ENCODE measurements at regions not wholly inside any gene's neighbourhood (a gene's known extent, or its start where the extent isn't known, plus 50 kb on each side); places are given as distances from the start of the nearest gene placed in this dataset.

DNA sequence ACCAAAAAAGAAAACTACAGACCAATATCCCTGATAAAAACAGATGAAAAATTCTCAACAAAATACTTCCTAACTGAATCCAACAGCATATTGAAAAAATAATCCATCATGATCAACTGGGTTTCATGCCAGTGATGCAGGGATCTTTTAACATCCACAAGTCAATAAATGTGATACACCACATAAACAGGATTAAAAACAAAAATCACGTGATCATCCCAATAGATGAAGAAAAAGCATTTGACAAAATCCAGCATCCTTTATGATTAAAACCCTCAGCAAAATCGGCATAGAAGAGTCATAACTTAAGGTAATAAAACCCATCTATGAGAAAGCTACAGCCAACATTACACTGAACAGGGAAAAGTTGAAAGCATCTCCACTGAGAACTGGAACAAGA lies 107.5 kb downstream of the DCLK3 start:
- no peaks in the 10 kb centered on the region for H4K20me1 ChIP-seq (ENCODE audit: insufficient read depth, low read length)
- H3K27me3 ChIP-seq (ENCODE audit: control insufficient read depth in 1 of 2, insufficient read depth in 2 of 2, low read length in 2 of 2), result no peaks in the 10 kb centered on the region
- no peak overlapping the region for H3K27ac ChIP-seq (ENCODE audit: extremely low read length, insufficient read depth, low read length)
- H3K9me3 ChIP-seq (ENCODE audit: low read length), result no peaks in the 10 kb centered on the region
- POLR2A ChIA-PET, result no interaction called here
- H2AFZ ChIP-seq (ENCODE audit: low read length), result no peak overlapping the region
- H3K9ac ChIP-seq (ENCODE audit: insufficient read depth, low read depth, low read length), result no peak overlapping the region
- TF ChIP-seq RAD51 (IDR thresholded peaks at IDR 0.05; ENCODE audit: borderline replicate concordance) (peak; percentile 57; the same call in 1 of the 2 replicates), ZFYVE20 (CRISPR knock-in tag; IDR thresholded peaks at IDR 0.05; ENCODE audit: borderline replicate concordance, low read depth) (no peak)
- in situ Hi-C loops (cut with HindIII; ENCODE audit: extremely low pct_ligation_motif_present, low pct_unique_long_range_greater_than_20kb) (no loop called here), intact Hi-C loops (cut with micrococcal nuclease; ENCODE audit: unreplicated experiment) (no loop called here)
- H3K79me2 ChIP-seq (ENCODE audit: insufficient read depth, low read length), result no peaks in the 10 kb centered on the region
- BruUV-seq (replicated peaks), result no TSS peak
- H3K4me1 ChIP-seq (ENCODE audit: insufficient read depth, low read length), result no peaks in the 10 kb centered on the region
- H3K4me2 ChIP-seq (ENCODE audit: low read depth, low read length), result no peak overlapping the region
- no peak overlapping the region for H3K4me3 ChIP-seq (replicated peaks in 1 of 3; ENCODE audit: insufficient read depth in 1 of 3, low read depth in 2 of 3, low read length in 3 of 3)
- FAIRE-seq (no peak), ATAC-seq (no peak), DNase-seq (ENCODE audit: low spot score) (no peak)
- CTCF ChIA-PET (ENCODE audit: low intra/inter-chr PET ratio, low total read pairs), result no interaction called here
- H3K36me3 ChIP-seq (replicated peaks in 1 of 2; ENCODE audit: control insufficient read depth in 1 of 2, insufficient read depth in 2 of 2, low read length in 2 of 2), result no peaks in the 10 kb centered on the region
- 0% methylated on average over 2 of the region's 2 CpGs for WGBS (ENCODE audit: low lambda C conversion rate)

DNA sequence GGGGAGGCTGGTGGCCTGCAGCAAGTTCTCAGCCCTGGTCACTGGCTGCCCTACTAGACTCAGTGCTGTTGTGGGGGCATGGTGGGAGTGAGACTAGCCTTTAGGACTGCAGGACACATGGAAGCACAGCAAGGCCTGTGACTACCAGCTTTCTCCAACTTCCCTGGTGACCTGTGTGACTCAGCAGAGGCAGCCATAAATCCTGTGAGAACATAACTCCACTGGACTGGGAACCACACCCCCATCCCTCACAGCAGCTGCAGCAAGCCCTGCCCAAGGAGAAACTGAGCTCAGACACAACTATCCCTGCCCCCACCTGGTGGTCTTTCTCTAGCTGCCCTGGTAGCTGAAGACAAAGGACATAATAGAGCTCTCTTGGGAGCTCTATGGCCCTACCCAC lies 111.3 kb downstream of the DCLK3 start:
- no peaks in the 10 kb centered on the region for H4K20me1 ChIP-seq (ENCODE audit: insufficient read depth, low read length)
- ATAC-seq (no peak), DNase-seq (ENCODE audit: low spot score) (no peak), FAIRE-seq (no peak)
- TF ChIP-seq HDAC6 (IDR thresholded peaks at IDR 0.05; ENCODE audit: low read depth, low read length), result no peak
- TF ChIP-seq ZNF24 (IDR thresholded peaks at IDR 0.05), result no peak
- TF ChIP-seq ZNF574 (CRISPR knock-in tag; IDR thresholded peaks at IDR 0.05), result no peak
- TF ChIP-seq, protein P1, sequence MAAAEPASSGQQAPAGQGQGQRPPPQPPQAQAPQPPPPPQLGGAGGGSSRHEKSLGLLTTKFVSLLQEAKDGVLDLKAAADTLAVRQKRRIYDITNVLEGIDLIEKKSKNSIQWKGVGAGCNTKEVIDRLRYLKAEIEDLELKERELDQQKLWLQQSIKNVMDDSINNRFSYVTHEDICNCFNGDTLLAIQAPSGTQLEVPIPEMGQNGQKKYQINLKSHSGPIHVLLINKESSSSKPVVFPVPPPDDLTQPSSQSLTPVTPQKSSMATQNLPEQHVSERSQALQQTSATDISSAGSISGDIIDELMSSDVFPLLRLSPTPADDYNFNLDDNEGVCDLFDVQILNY (CRISPR knock-in tag; conservative IDR thresholded peaks at IDR 0.05), result no peak
- no peak for TF ChIP-seq TCF7L2 (IDR thresholded peaks at IDR 0.05; ENCODE audit: low read depth, low read length)
- no peak for TF ChIP-seq ZNF775 (CRISPR knock-in tag; IDR thresholded peaks at IDR 0.05; ENCODE audit: borderline replicate concordance)
- no peak for TF ChIP-seq ZNF749 (CRISPR knock-in tag; IDR thresholded peaks at IDR 0.05; ENCODE audit: borderline replicate concordance)
- no peak for TF ChIP-seq ISL2 (CRISPR knock-in tag; IDR thresholded peaks at IDR 0.05)
- no peak for TF ChIP-seq RXRA (CRISPR knock-in tag; IDR thresholded peaks at IDR 0.05)
- TF ChIP-seq ZNF441 (CRISPR knock-in tag; IDR thresholded peaks at IDR 0.05; ENCODE audit: borderline replicate concordance), result no peak
- no peak for TF ChIP-seq AGO2 (optimal IDR thresholded peaks at IDR 0.05; ENCODE audit: low read depth, low read length)
- no peak for TF ChIP-seq PHF20 (CRISPR knock-in tag; IDR thresholded peaks at IDR 0.05)
- no peak for TF ChIP-seq ZNF781 (CRISPR knock-in tag; IDR thresholded peaks at IDR 0.05; ENCODE audit: borderline replicate concordance, not compliant biosample characterization)
- no peaks in the 10 kb centered on the region for H3K79me2 ChIP-seq (ENCODE audit: insufficient read depth, low read length)
- H3K27ac ChIP-seq (ENCODE audit: extremely low read length, insufficient read depth, low read length), result no peak overlapping the region
- H3K27me3 ChIP-seq (ENCODE audit: control insufficient read depth in 1 of 2, insufficient read depth in 2 of 2, low read length in 2 of 2), result no peaks in the 10 kb centered on the region
- no peaks in the 10 kb centered on the region for H3K36me3 ChIP-seq (replicated peaks in 1 of 2; ENCODE audit: control insufficient read depth in 1 of 2, insufficient read depth in 2 of 2, low read length in 2 of 2)
- H3K4me3 ChIP-seq (replicated peaks in 1 of 3; ENCODE audit: insufficient read depth in 1 of 3, low read depth in 2 of 3, low read length in 3 of 3), result no peak overlapping the region
- CTCF ChIA-PET (ENCODE audit: low intra/inter-chr PET ratio, low total read pairs), result no interaction called here
- intact Hi-C loops (cut with micrococcal nuclease; ENCODE audit: unreplicated experiment) (no loop called here), in situ Hi-C loops (cut with HindIII; ENCODE audit: extremely low pct_ligation_motif_present, low pct_unique_long_range_greater_than_20kb) (no loop called here)
- H3K4me1 ChIP-seq (ENCODE audit: insufficient read depth, low read length), result no peaks in the 10 kb centered on the region
- no peak overlapping the region for H3K4me2 ChIP-seq (ENCODE audit: low read depth, low read length)
- H3K9me3 ChIP-seq (ENCODE audit: low read length), result no peaks in the 10 kb centered on the region
- POLR2A ChIA-PET, result no interaction called here
- H2AFZ ChIP-seq (ENCODE audit: low read length), result no peak overlapping the region
- BruUV-seq (replicated peaks), result no TSS peak
- no peak overlapping the region for H3K9ac ChIP-seq (ENCODE audit: insufficient read depth, low read depth, low read length)

Measured in HepG2 (cell line).